Naive thymus-derived CD4-positive, alpha-beta T cell (primary cell): ENCODE measurements at regions not wholly inside any gene's neighbourhood (a gene's known extent, or its start where the extent isn't known, plus 50 kb on each side); places are given as distances from the start of the nearest gene placed in this dataset.
"Not testable (repeated sequence)": the region's sequence is repeated elsewhere in the genome, so short reads cannot be mapped to it uniquely, and the experiment has no call there.

Experiments
- ATAC-seq: fragments of 150-1000 bp; cut with Tn5 transposase; 2 replicates; pipeline ENCODE4 v1.10.0; 2021; ENCODE audit warnings: mild to moderate bottlenecking, moderate library complexity
- CTCF ChIA-PET: fragments of 350-600 bp; sonication (Branson Sonifier 250); formaldehyde crosslinking; loops from one replicate; lab custom pipeline; 2021; ENCODE audit warnings: antibody characterized with exemption; lab: Charles Lee
- POLR2A ChIA-PET: fragments of 350-600 bp; sonication (Branson Sonifier 250); formaldehyde crosslinking; loops from one replicate; lab custom pipeline; 2021; ENCODE audit warnings: antibody characterized with exemption, inconsistent platforms; lab: Charles Lee
- DNase-seq, 9 donors: peaks; one replicate each; pipeline versions ENCODE4 v3.0.0 to v3.0.0-alpha.2; 2020 to 2022; ENCODE audit warnings: mixed read lengths in 1 of 9
- H3K27ac ChIP-seq: one replicate; pipeline ENCODE4 v1.7.0; 2013; ENCODE audit warnings: mild to moderate bottlenecking, low read depth, low read length, moderate library complexity
- H3K27me3 ChIP-seq, 2 donors: one replicate each; pipeline ENCODE4 v1.7.0; 2013; ENCODE audit warnings: low read length in 2 of 2, mild to moderate bottlenecking in 2 of 2, moderate library complexity in 2 of 2; ENCODE audit not compliant: control insufficient read depth in 2 of 2, insufficient read depth in 2 of 2
- H3K36me3 ChIP-seq, 3 experiments: 1 replicate in 2 of 3; 2 replicates in 1 of 3; pipeline ENCODE4 v1.7.0; 2013; ENCODE audit warnings: low read length in 3 of 3, mild to moderate bottlenecking in 3 of 3, moderate library complexity in 1 of 3; ENCODE audit not compliant: insufficient read depth in 3 of 3, control insufficient read depth in 2 of 3
- H3K4me1 ChIP-seq, 2 donors: one replicate each; pipeline ENCODE4 v1.7.0; 2013; ENCODE audit warnings: low read length in 2 of 2, mild to moderate bottlenecking in 2 of 2, moderate library complexity in 1 of 2; ENCODE audit not compliant: control insufficient read depth in 2 of 2, insufficient read depth in 2 of 2
- H3K4me3 ChIP-seq: 2 replicates; pipeline ENCODE4 v1.7.0; 2013; ENCODE audit warnings: mild to moderate bottlenecking, low read length
- H3K9me3 ChIP-seq, 3 experiments: 1 replicate in 2 of 3; 2 replicates in 1 of 3; pipeline ENCODE4 v1.7.0; 2013; ENCODE audit warnings: low read length in 3 of 3; ENCODE audit not compliant: control insufficient read depth in 2 of 3
- H3K27ac Mint-ChIP-seq, 9 donors: one replicate each; pipeline ENCODE4 v1.8.0; 2020 to 2022; ENCODE audit warnings: mixed read lengths in 9 of 9, mild to moderate bottlenecking in 8 of 9, moderate library complexity in 5 of 9, inconsistent platforms in 2 of 9
- H3K27me3 Mint-ChIP-seq, 5 donors: one replicate each; pipeline ENCODE4 v1.8.0; 2021 to 2022; ENCODE audit warnings: mixed read lengths in 5 of 5, mild to moderate bottlenecking in 1 of 5
- H3K36me3 Mint-ChIP-seq, 5 donors: one replicate each; pipeline ENCODE4 v1.8.0; 2020 to 2022; ENCODE audit warnings: mixed read lengths in 5 of 5, mild to moderate bottlenecking in 3 of 5, inconsistent platforms in 1 of 5
- H3K4me1 Mint-ChIP-seq, 7 donors: one replicate each; pipeline ENCODE4 v1.8.0; 2020 to 2022; ENCODE audit warnings: mixed read lengths in 7 of 7, mild to moderate bottlenecking in 3 of 7, inconsistent platforms in 1 of 7
- H3K4me3 Mint-ChIP-seq, 10 donors: one replicate each; pipeline ENCODE4 v1.8.0; 2020 to 2022; ENCODE audit warnings: mild to moderate bottlenecking in 10 of 10, mixed read lengths in 10 of 10, moderate library complexity in 6 of 10, inconsistent platforms in 2 of 10
- H3K9me3 Mint-ChIP-seq, 11 donors: one replicate each; pipeline ENCODE4 v1.8.0; 2020 to 2022; ENCODE audit warnings: mixed read lengths in 11 of 11, mild to moderate bottlenecking in 4 of 11, inconsistent platforms in 1 of 11, moderate library complexity in 1 of 11
- intact Hi-C, 2 donors: fragments of 100-400 bp; cut with micrococcal nuclease; formaldehyde crosslinking; loops; one replicate each; pipeline ENCODE4 v1.15.1; 2023

GRCh38 chr6:132025468-132025867 lies 74.3 kb upstream of the CCN2 start:
- ChIA-PET POLR2A (no interaction called here), CTCF (no interaction called here)
- H3K9me3 ChIP-seq = no peaks in the 10 kb centered on the region
- H3K36me3 Mint-ChIP-seq = no peaks in the 10 kb centered on the region
- no peak for DNase-seq
- H3K36me3 ChIP-seq = no peaks in the 10 kb centered on the region
- H3K4me3 ChIP-seq = no peak overlapping the region
- peaks cover 0 to 21% (median 5%) of the 10 kb centered on the region in 5 donors for H3K27me3 Mint-ChIP-seq
- H3K27ac ChIP-seq = no peak overlapping the region
- ATAC-seq = no peak
- H3K4me3 Mint-ChIP-seq = no peak overlapping the region
- intact Hi-C loops = no loop called here
- no peaks in the 10 kb centered on the region for H3K4me1 ChIP-seq
- no peak overlapping the region for H3K27ac Mint-ChIP-seq
- peaks cover 0 to 7% (median 0%) of the 10 kb centered on the region in 11 donors for H3K9me3 Mint-ChIP-seq
- no peaks in the 10 kb centered on the region for H3K27me3 ChIP-seq
- H3K4me1 Mint-ChIP-seq = no peaks in the 10 kb centered on the region

- DNase-seq = no peak
- Histone ChIP-seq H3K4me3 (no peak overlapping the region), H3K9me3 (no peaks in the 10 kb centered on the region), H3K27ac (no peak overlapping the region), H3K27me3 (no peaks in the 10 kb centered on the region), H3K36me3 (no peaks in the 10 kb centered on the region), H3K4me1 (no peaks in the 10 kb centered on the region)
- ChIA-PET CTCF (no interaction called here), POLR2A (no interaction called here)
- Mint-ChIP-seq H3K27ac (no peak overlapping the region), H3K36me3 (no peaks in the 10 kb centered on the region), H3K4me3 (no peak overlapping the region), H3K9me3 (peaks cover 0 to 7% (median 0%) of the 10 kb centered on the region in 11 donors), H3K27me3 (peaks cover 0 to 21% (median 5%) of the 10 kb centered on the region in 5 donors), H3K4me1 (no peaks in the 10 kb centered on the region)
- no peak for ATAC-seq
- intact Hi-C loops = no loop called here
These were observed 72.3 kb upstream of the CCN2 start for GRCh38 chr6:132023490-132023889.

GRCh38 chr6:132021552-132022375 lies 70.6 kb upstream of the CCN2 start:
- no peak overlapping the region for H3K4me3 Mint-ChIP-seq
- intact Hi-C loops = no loop called here
- H3K36me3 Mint-ChIP-seq = no peaks in the 10 kb centered on the region
- ChIA-PET POLR2A (no interaction called here), CTCF (no interaction called here)
- H3K27me3 ChIP-seq = no peaks in the 10 kb centered on the region
- H3K4me1 Mint-ChIP-seq = no peaks in the 10 kb centered on the region
- H3K4me1 ChIP-seq = no peaks in the 10 kb centered on the region
- H3K9me3 ChIP-seq = no peaks in the 10 kb centered on the region
- no peak for DNase-seq
- H3K36me3 ChIP-seq = no peaks in the 10 kb centered on the region
- H3K9me3 Mint-ChIP-seq = peaks cover 0 to 7% (median 0%) of the 10 kb centered on the region in 11 donors
- peaks cover 0 to 14% (median 8%) of the 10 kb centered on the region in 5 donors for H3K27me3 Mint-ChIP-seq
- ATAC-seq = no peak
- H3K4me3 ChIP-seq = no peak overlapping the region
- H3K27ac ChIP-seq = no peak overlapping the region
- no peak overlapping the region for H3K27ac Mint-ChIP-seq

GRCh38 chr6:132020918-132021317 lies 69.7 kb upstream of the CCN2 start:
- H3K4me1 ChIP-seq, H3K36me3 Mint-ChIP-seq, H3K4me1 Mint-ChIP-seq, POLR2A ChIA-PET, ATAC-seq, H3K27me3 ChIP-seq, DNase-seq, H3K9me3 ChIP-seq, intact Hi-C loops, H3K36me3 ChIP-seq, H3K4me3 ChIP-seq, CTCF ChIA-PET, H3K4me3 Mint-ChIP-seq, H3K9me3 Mint-ChIP-seq, H3K27ac ChIP-seq, H3K27ac Mint-ChIP-seq: not testable (repeated sequence)
- H3K27me3 Mint-ChIP-seq = peaks cover 0 to 15% (median 8%) of the 10 kb centered on the region in 5 donors

- DNase-seq = no peak
- ATAC-seq = no peak
- Mint-ChIP-seq H3K4me3 (no peak overlapping the region), H3K9me3 (peaks cover 0 to 5% (median 0%) of the 10 kb centered on the region in 11 donors), H3K4me1 (no peaks in the 10 kb centered on the region), H3K27ac (no peak overlapping the region), H3K27me3 (peaks cover 0 to 17% (median 6%) of the 10 kb centered on the region in 5 donors), H3K36me3 (no peaks in the 10 kb centered on the region)
- intact Hi-C loops = no loop called here
- POLR2A ChIA-PET = no interaction called here
- Histone ChIP-seq H3K36me3 (no peaks in the 10 kb centered on the region), H3K4me3 (no peak overlapping the region), H3K27ac (no peak overlapping the region), H3K9me3 (no peaks in the 10 kb centered on the region), H3K27me3 (no peaks in the 10 kb centered on the region), H3K4me1 (no peaks in the 10 kb centered on the region)
- CTCF ChIA-PET = no interaction called here
These were observed 69.0 kb upstream of the CCN2 start for GRCh38 chr6:132020138-132020581.

- ChIA-PET CTCF (no interaction called here), POLR2A (no interaction called here)
- Histone ChIP-seq H3K4me3 (no peak overlapping the region), H3K9me3 (no peaks in the 10 kb centered on the region), H3K27ac (no peak overlapping the region), H3K36me3 (no peaks in the 10 kb centered on the region), H3K27me3 (no peaks in the 10 kb centered on the region), H3K4me1 (no peaks in the 10 kb centered on the region)
- intact Hi-C loops = no loop called here
- no peak overlapping the region for H3K27ac Mint-ChIP-seq
- ATAC-seq (no peak), DNase-seq (no peak)
- H3K4me1 Mint-ChIP-seq = no peaks in the 10 kb centered on the region
- H3K27me3 Mint-ChIP-seq = peaks cover 0 to 16% (median 4%) of the 10 kb centered on the region in 5 donors
- no peak overlapping the region for H3K4me3 Mint-ChIP-seq
- H3K9me3 Mint-ChIP-seq = peaks cover 0 to 4% (median 0%) of the 10 kb centered on the region in 11 donors
- H3K36me3 Mint-ChIP-seq = no peaks in the 10 kb centered on the region
These were observed 68.4 kb upstream of the CCN2 start for GRCh38 chr6:132019586-132019985.

GRCh38 chr6:132017942-132018341 lies 66.8 kb upstream of the CCN2 start:
- Mint-ChIP-seq H3K4me3 (no peak overlapping the region), H3K27me3 (peaks cover 0 to 13% (median 4%) of the 10 kb centered on the region in 5 donors), H3K27ac (no peak overlapping the region), H3K4me1 (peaks cover 0 to 2% (median 0%) of the 10 kb centered on the region in 7 donors), H3K36me3 (no peaks in the 10 kb centered on the region), H3K9me3 (peaks cover 0 to 3% (median 0%) of the 10 kb centered on the region in 11 donors)
- H3K4me3 ChIP-seq = no peak overlapping the region
- no peak for ATAC-seq
- H3K9me3 ChIP-seq = no peaks in the 10 kb centered on the region
- ChIA-PET POLR2A (no interaction called here), CTCF (no interaction called here)
- intact Hi-C loops = no loop called here
- H3K27me3 ChIP-seq = no peaks in the 10 kb centered on the region
- no peak for DNase-seq
- H3K27ac ChIP-seq = no peak overlapping the region
- H3K36me3 ChIP-seq = no peaks in the 10 kb centered on the region
- no peaks in the 10 kb centered on the region for H3K4me1 ChIP-seq
